Sigmoid colon (tissue), 6 donors: ENCODE measurements at regions not wholly inside any gene's neighbourhood (a gene's known extent, or its start where the extent isn't known, plus 50 kb on each side); places are given as distances from the start of the nearest gene placed in this dataset.

Experiments
- DNase-seq: peaks from one replicate; pipeline ENCODE4 v3.0.0-alpha.2; 2019
- H3K27ac ChIP-seq, 4 donors: fragments of 200-600 bp; sonication (generic); one replicate each; pipeline ENCODE4 v1.5.1; 2016 to 2019; ENCODE audit warnings: mild to moderate bottlenecking in 1 of 4
- H3K27me3 ChIP-seq, 3 donors: fragments of 200-600 bp; sonication (generic); one replicate each; pipeline ENCODE4 v1.5.1; 2019; ENCODE audit warnings: mild to moderate bottlenecking in 1 of 3
- H3K36me3 ChIP-seq, 4 donors: fragments of 200-600 bp; sonication (generic); one replicate each; pipeline ENCODE4 v1.5.1; 2016 to 2019
- H3K4me1 ChIP-seq, 4 donors: fragments of 200-600 bp; sonication (generic); one replicate each; pipeline ENCODE4 v1.5.1; 2017 to 2019
- H3K4me3 ChIP-seq, 4 donors: fragments of 200-600 bp; sonication (generic); one replicate each; pipeline ENCODE4 v1.5.1; 2017 to 2019; ENCODE audit warnings: mild to moderate bottlenecking in 2 of 4, moderate library complexity in 1 of 4
- H3K9me3 ChIP-seq, 4 donors: fragments of 200-600 bp in 3 of 4; sonication (generic) in 3 of 4; one replicate each; pipeline versions ENCODE4 v1.5.1 to v1.6.1; 2013 to 2019
- CTCF ChIP-seq, 4 experiments: fragments of 450-650 bp in 3 of 4; fragments of 200-600 bp in 1 of 4; IDR thresholded peaks; one replicate each; pipeline ENCODE4 v1.5.1; 2016 to 2019; ENCODE audit warnings: antibody characterized with exemption in 4 of 4, mild to moderate bottlenecking in 3 of 4, moderate library complexity in 2 of 4
- EP300 ChIP-seq, 4 donors: sonication (generic); formaldehyde crosslinking; IDR thresholded peaks; one replicate each; pipeline ENCODE4 v1.6.1; 2017; ENCODE audit warnings: antibody characterized with exemption in 4 of 4
- POLR2A ChIP-seq, 2 donors: fragments of 450-650 bp; IDR thresholded peaks; one replicate each; pipeline ENCODE4 v1.6.1; 2016; ENCODE audit warnings: antibody characterized with exemption in 2 of 2, mild to moderate bottlenecking in 2 of 2, moderate library complexity in 2 of 2
- POLR2AphosphoS5 ChIP-seq, 4 donors: sonication (generic); formaldehyde crosslinking; IDR thresholded peaks; one replicate each; pipeline ENCODE4 v1.6.1; 2017; ENCODE audit warnings: antibody characterized with exemption in 4 of 4
- WGBS, 2 donors: extraction: QIAGEN DNeasy Blood & Tissue Kit; methylation state at CpG; one replicate each; pipeline ENCODE4 v1.1.7; 2013; 5-methylcytosine and 5-hydroxymethylcytosine counted together
- intact Hi-C: fragments of 100-400 bp; cut with DNase I; formaldehyde crosslinking; loops from one replicate; pipeline ENCODE4 v1.15.1; 2023
- donor health status: healthy with polysubstance abuse.
- donor health status: healthy.

- no peaks in the 10 kb centered on the region for H3K4me1 ChIP-seq
- WGBS, 2 donors: 64 to 82% methylated on average over 1 of the region's 1 CpG
- DNase-seq: no peak
- H3K27me3 ChIP-seq: no peaks in the 10 kb centered on the region
- H3K36me3 ChIP-seq: no peaks in the 10 kb centered on the region
- no peak overlapping the region for H3K4me3 ChIP-seq
- no peak overlapping the region for H3K27ac ChIP-seq
- no peak for TF ChIP-seq CTCF (IDR thresholded peaks at IDR 0.05)
- no peaks in the 10 kb centered on the region for H3K9me3 ChIP-seq
- intact Hi-C loops: no loop called here
These were observed 857.1 kb downstream of the TAF11L14 start for GRCh38 chr5:18491349-18491748.

- intact Hi-C loops: no loop called here
- DNase-seq: no peak
- TF ChIP-seq EP300 (IDR thresholded peaks at IDR 0.05) (no peak), CTCF (IDR thresholded peaks at IDR 0.05) (no peak), POLR2A (IDR thresholded peaks at IDR 0.05) (no peak), POLR2AphosphoS5 (IDR thresholded peaks at IDR 0.05) (no peak)
- no peak overlapping the region for H3K27ac ChIP-seq
- 83 to 92% methylated on average over 1 of the region's 1 CpG for WGBS, 2 donors
- H3K36me3 ChIP-seq: no peaks in the 10 kb centered on the region
- no peaks in the 10 kb centered on the region for H3K27me3 ChIP-seq
- no peak overlapping the region for H3K4me3 ChIP-seq
- no peaks in the 10 kb centered on the region for H3K4me1 ChIP-seq
- H3K9me3 ChIP-seq: no peaks in the 10 kb centered on the region
These were observed 860.9 kb downstream of the TAF11L14 start for GRCh38 chr5:18495157-18495556.

- H3K36me3 ChIP-seq: no peaks in the 10 kb centered on the region
- H3K4me1 ChIP-seq: no peaks in the 10 kb centered on the region
- DNase-seq: no peak
- no peak overlapping the region for H3K27ac ChIP-seq
- no peaks in the 10 kb centered on the region for H3K27me3 ChIP-seq
- no peak overlapping the region for H3K4me3 ChIP-seq
- TF ChIP-seq CTCF (IDR thresholded peaks at IDR 0.05) (no peak), POLR2A (IDR thresholded peaks at IDR 0.05) (no peak), EP300 (IDR thresholded peaks at IDR 0.05) (no peak), POLR2AphosphoS5 (IDR thresholded peaks at IDR 0.05) (no peak)
- intact Hi-C loops: no loop called here
- H3K9me3 ChIP-seq: no peaks in the 10 kb centered on the region
These were observed 861.8 kb downstream of the TAF11L14 start for GRCh38 chr5:18496041-18496440.

- 76 to 88% methylated on average over 2 of the region's 2 CpGs for WGBS, 2 donors
These were observed 862.8 kb downstream of the TAF11L14 start for GRCh38 chr5:18497089-18497488.

More at GRCh38 chr5:18497089-18497488, 862.8 kb downstream of the TAF11L14 start:
- Histone ChIP-seq H3K27ac (no peak overlapping the region), H3K36me3 (no peaks in the 10 kb centered on the region), H3K4me3 (no peak overlapping the region), H3K4me1 (no peaks in the 10 kb centered on the region), H3K27me3 (no peaks in the 10 kb centered on the region), H3K9me3 (no peaks in the 10 kb centered on the region)
- TF ChIP-seq POLR2AphosphoS5 (IDR thresholded peaks at IDR 0.05): no peak
- no peak for TF ChIP-seq EP300 (IDR thresholded peaks at IDR 0.05)
- TF ChIP-seq CTCF (IDR thresholded peaks at IDR 0.05): no peak
- no peak for TF ChIP-seq POLR2A (IDR thresholded peaks at IDR 0.05)
- intact Hi-C loops: no loop called here
- no peak for DNase-seq
